Natural killer cell (primary cell): ENCODE measurements at regions not wholly inside any gene's neighbourhood (a gene's known extent, or its start where the extent isn't known, plus 50 kb on each side); places are given as distances from the start of the nearest gene placed in this dataset.
"Not testable (repeated sequence)": the region's sequence is repeated elsewhere in the genome, so short reads cannot be mapped to it uniquely, and the experiment has no call there.

Experiments used
- ATAC-seq, 3 donors: fragments of 150-1000 bp in 2 of 3; fragments of 200-7000 bp in 1 of 3; cut with Tn5 transposase; 1 replicate in 1 of 3; 2 replicates in 2 of 3; pipeline ENCODE4 v1.10.0; 2021; ENCODE audit warnings: mild to moderate bottlenecking in 2 of 3, moderate library complexity in 2 of 3
- DNase-seq, 2 donors: peaks; one replicate each; pipeline versions ENCODE4 v3.0.0 to v3.0.0-alpha.2; 2013 to 2021; ENCODE audit warnings: mixed read lengths in 1 of 2
- H3K27ac ChIP-seq: one replicate; pipeline ENCODE4 v1.5.1; 2013; ENCODE audit warnings: mild to moderate bottlenecking, low read length
- H3K27me3 ChIP-seq: one replicate; pipeline ENCODE4 v1.6.1; 2013; ENCODE audit warnings: low read length; ENCODE audit not compliant: control insufficient read depth, insufficient read depth
- H3K36me3 ChIP-seq: one replicate; pipeline ENCODE4 v1.6.1; 2013; ENCODE audit warnings: low read length; ENCODE audit not compliant: control insufficient read depth, insufficient read depth
- H3K4me1 ChIP-seq: one replicate; pipeline ENCODE4 v1.6.1; 2013; ENCODE audit warnings: low read length; ENCODE audit not compliant: control insufficient read depth, insufficient read depth
- H3K4me3 ChIP-seq: one replicate; pipeline ENCODE4 v1.5.1; 2013; ENCODE audit warnings: low read length
- H3K9me3 ChIP-seq: one replicate; pipeline ENCODE4 v1.6.1; 2013; ENCODE audit warnings: low read length; ENCODE audit not compliant: control insufficient read depth, insufficient read depth
- H3K27ac Mint-ChIP-seq, 2 donors: one replicate each; pipeline ENCODE4 v1.8.0; 2022; ENCODE audit warnings: mild to moderate bottlenecking in 2 of 2, mixed read lengths in 2 of 2, moderate library complexity in 1 of 2
- H3K27me3 Mint-ChIP-seq, 2 donors: one replicate each; pipeline ENCODE4 v1.8.0; 2022; ENCODE audit warnings: low read depth in 2 of 2, mixed read lengths in 2 of 2
- H3K36me3 Mint-ChIP-seq: one replicate; pipeline ENCODE4 v1.8.0; 2022; ENCODE audit warnings: mixed read lengths
- H3K4me1 Mint-ChIP-seq, 2 donors: one replicate each; pipeline ENCODE4 v1.8.0; 2022; ENCODE audit warnings: mixed read lengths in 2 of 2
- H3K4me3 Mint-ChIP-seq: one replicate; pipeline ENCODE4 v1.8.0; 2022; ENCODE audit warnings: mild to moderate bottlenecking, moderate library complexity, mixed read lengths
- H3K9me3 Mint-ChIP-seq, 2 donors: one replicate each; pipeline ENCODE4 v1.8.0; 2022; ENCODE audit warnings: mixed read lengths in 2 of 2
- CTCF ChIP-seq: fragments of 200-600 bp; IDR thresholded peaks from one replicate; pipeline ENCODE4 v1.8.0; 2022; ENCODE audit warnings: antibody characterized with exemption
- WGBS: methylation state at CpG from one replicate; pipeline ENCODE4 v1.1.7; 2013; ENCODE audit warnings: missing lambda C conversion rate; ENCODE audit not compliant: insufficient coverage; 5-methylcytosine and 5-hydroxymethylcytosine counted together
- intact Hi-C: fragments of 100-400 bp; cut with micrococcal nuclease; formaldehyde crosslinking; loops from one replicate; pipeline ENCODE4 v1.14.2; 2022

GRCh38 chr20:53808733-53809132 is 215.1 kb upstream of the ZNF217 start:
- no peaks in the 10 kb centered on the region for H3K27me3 ChIP-seq
- H3K9me3 Mint-ChIP-seq: no peaks in the 10 kb centered on the region
- H3K36me3 ChIP-seq: no peaks in the 10 kb centered on the region
- H3K36me3 Mint-ChIP-seq: no peaks in the 10 kb centered on the region
- H3K4me1 ChIP-seq: no peaks in the 10 kb centered on the region
- no peak overlapping the region for H3K27ac Mint-ChIP-seq
- ATAC-seq: no peak
- intact Hi-C loops: no loop called here
- H3K4me1 Mint-ChIP-seq: peaks cover 2 to 9% of the 10 kb centered on the region in 2 donors
- H3K9me3 ChIP-seq: no peaks in the 10 kb centered on the region
- H3K4me3 ChIP-seq: no peak overlapping the region
- no peaks in the 10 kb centered on the region for H3K27me3 Mint-ChIP-seq
- H3K4me3 Mint-ChIP-seq: no peak overlapping the region
- no peak for DNase-seq
- WGBS: 100% methylated on average over 1 of the region's 3 CpGs
- H3K27ac ChIP-seq: no peak overlapping the region
- no peak for TF ChIP-seq CTCF

- H3K36me3 Mint-ChIP-seq, H3K4me1 ChIP-seq, H3K4me3 Mint-ChIP-seq, ATAC-seq, intact Hi-C loops, H3K27ac ChIP-seq, H3K4me3 ChIP-seq, H3K27me3 Mint-ChIP-seq, H3K36me3 ChIP-seq, H3K9me3 Mint-ChIP-seq, H3K27ac Mint-ChIP-seq, H3K9me3 ChIP-seq, H3K4me1 Mint-ChIP-seq, H3K27me3 ChIP-seq, DNase-seq: not testable (repeated sequence)
- WGBS: 91% methylated on average over 9 of the region's 10 CpGs
These were observed 214.7 kb upstream of the ZNF217 start for GRCh38 chr20:53808302-53808701.

GRCh38 chr20:53806683-53807401 is 213.2 kb upstream of the ZNF217 start:
- no peak for TF ChIP-seq CTCF
- no peaks in the 10 kb centered on the region for H3K9me3 Mint-ChIP-seq
- H3K36me3 Mint-ChIP-seq: no peaks in the 10 kb centered on the region
- no peaks in the 10 kb centered on the region for H3K27me3 Mint-ChIP-seq
- DNase-seq (no peak), ATAC-seq (no peak)
- H3K4me1 ChIP-seq: no peaks in the 10 kb centered on the region
- no peak overlapping the region for H3K27ac ChIP-seq
- no peak overlapping the region for H3K4me3 Mint-ChIP-seq
- 95% methylated on average over 6 of the region's 6 CpGs for WGBS
- H3K9me3 ChIP-seq: no peaks in the 10 kb centered on the region
- H3K36me3 ChIP-seq: no peaks in the 10 kb centered on the region
- intact Hi-C loops: no loop called here
- no peak overlapping the region for H3K27ac Mint-ChIP-seq
- H3K4me3 ChIP-seq: no peak overlapping the region
- H3K27me3 ChIP-seq: no peaks in the 10 kb centered on the region
- peaks cover 0 to 4% of the 10 kb centered on the region in 2 donors for H3K4me1 Mint-ChIP-seq

- Histone ChIP-seq H3K36me3 (no peaks in the 10 kb centered on the region), H3K9me3 (no peaks in the 10 kb centered on the region), H3K4me3 (no peak overlapping the region), H3K27ac (no peak overlapping the region), H3K27me3 (no peaks in the 10 kb centered on the region), H3K4me1 (no peaks in the 10 kb centered on the region)
- no peak for DNase-seq
- peaks cover 0 to 4% of the 10 kb centered on the region in 2 donors for H3K4me1 Mint-ChIP-seq
- intact Hi-C loops: no loop called here
- no peak for TF ChIP-seq CTCF
- H3K4me3 Mint-ChIP-seq: no peak overlapping the region
- no peak overlapping the region for H3K27ac Mint-ChIP-seq
- H3K27me3 Mint-ChIP-seq: no peaks in the 10 kb centered on the region
- ATAC-seq: no peak
- no peaks in the 10 kb centered on the region for H3K36me3 Mint-ChIP-seq
- 93% methylated on average over 5 of the region's 5 CpGs for WGBS
- H3K9me3 Mint-ChIP-seq: no peaks in the 10 kb centered on the region
These were observed 212.3 kb upstream of the ZNF217 start for GRCh38 chr20:53805895-53806384.
